ENCODE measurements at regions not wholly inside any gene's neighbourhood (a gene's known extent, or its start where the extent isn't known, plus 50 kb on each side); places are given as distances from the start of the nearest gene placed in this dataset.

DNA sequence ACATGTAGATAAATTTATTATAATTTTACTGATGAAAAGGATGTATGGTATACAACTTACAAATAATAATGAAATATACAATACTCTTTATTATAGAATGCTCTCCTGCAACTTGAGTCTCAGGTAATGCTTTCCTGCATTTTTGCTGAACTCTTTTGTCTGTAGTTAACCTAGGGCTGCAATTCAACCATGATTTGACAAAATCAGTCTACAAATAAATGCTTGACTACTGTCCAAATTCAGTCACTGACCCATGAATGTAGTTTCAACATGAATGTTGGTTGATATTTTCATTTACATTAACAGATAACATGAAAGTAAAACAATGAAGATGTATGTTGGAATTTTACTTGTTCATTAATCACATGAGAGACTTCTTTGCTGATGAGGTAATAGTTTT, 320.9 kb downstream of the ZSWIM6 start:
- DNase-seq (ENCODE audit: low spot score): no peak

- no peak for DNase-seq (ENCODE audit: low spot score)
These were observed 321.9 kb downstream of the ZSWIM6 start for GRCh38 chr5:61653807-61654580.

DNA sequence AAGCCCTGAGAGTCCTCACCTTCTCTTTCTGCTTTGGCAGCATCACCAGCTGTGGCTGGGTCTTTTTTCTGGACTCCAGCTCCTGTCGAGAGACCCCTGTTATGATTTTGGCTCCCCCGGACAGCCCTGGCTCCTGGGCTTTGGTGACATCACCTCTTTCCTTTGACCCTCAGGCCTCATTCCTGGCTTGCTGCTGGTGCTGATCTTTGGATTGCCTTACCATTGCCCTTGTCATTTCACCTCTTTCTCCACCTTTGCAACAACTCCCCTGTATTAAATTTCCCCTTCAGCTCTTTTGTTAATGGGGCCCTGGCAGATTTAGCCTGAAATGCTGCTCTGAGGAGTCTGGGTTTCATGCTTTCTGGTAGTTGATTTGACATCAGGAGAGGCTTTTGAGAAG, 322.8 kb downstream of the ZSWIM6 start:
- no peak for DNase-seq (ENCODE audit: low spot score)

DNA sequence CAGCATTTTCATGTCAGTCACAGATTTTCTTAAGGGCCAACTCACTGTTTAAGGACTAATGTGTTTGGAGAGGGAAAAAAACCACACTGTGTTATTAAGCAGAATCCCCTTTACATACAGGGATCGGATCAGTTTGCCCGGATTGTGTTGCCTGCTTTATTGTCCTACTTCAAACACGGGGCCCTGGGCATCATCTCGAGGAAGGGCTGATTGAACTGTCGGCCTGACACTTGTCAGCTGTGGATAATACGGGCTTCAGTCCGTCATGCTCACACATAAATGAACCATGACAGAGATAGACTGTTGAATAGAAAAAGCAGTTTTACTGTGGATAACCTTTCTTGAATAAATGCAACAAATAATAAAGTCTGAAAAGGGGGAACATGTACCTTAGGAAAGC, 325.0 kb downstream of the ZSWIM6 start:
- no peak for DNase-seq (ENCODE audit: low spot score)

DNA sequence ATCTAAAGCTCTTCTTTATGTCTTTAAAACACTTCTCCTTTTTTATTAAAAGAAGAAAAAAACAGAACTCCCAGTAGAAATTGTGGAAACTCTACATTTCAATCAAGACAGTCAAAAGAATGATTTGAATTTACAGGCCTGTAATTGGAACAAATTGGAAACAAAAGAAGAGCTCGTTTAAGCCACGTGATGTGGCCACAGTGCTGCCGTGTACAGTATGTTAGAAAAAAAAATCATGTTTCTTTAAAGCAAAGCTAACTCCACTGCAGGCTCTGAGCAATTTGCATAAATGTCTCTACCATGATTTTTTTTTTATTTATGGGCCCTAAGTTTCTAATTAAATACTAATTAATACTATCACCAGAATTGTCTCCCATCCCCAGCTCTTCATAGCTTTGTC, 325.6 kb downstream of the ZSWIM6 start:
- no peak for DNase-seq (ENCODE audit: low spot score)

- peak; percentile 87 for DNase-seq (ENCODE audit: low spot score)
These were observed 326.5 kb downstream of the ZSWIM6 start for GRCh38 chr5:61658592-61659008.

DNA sequence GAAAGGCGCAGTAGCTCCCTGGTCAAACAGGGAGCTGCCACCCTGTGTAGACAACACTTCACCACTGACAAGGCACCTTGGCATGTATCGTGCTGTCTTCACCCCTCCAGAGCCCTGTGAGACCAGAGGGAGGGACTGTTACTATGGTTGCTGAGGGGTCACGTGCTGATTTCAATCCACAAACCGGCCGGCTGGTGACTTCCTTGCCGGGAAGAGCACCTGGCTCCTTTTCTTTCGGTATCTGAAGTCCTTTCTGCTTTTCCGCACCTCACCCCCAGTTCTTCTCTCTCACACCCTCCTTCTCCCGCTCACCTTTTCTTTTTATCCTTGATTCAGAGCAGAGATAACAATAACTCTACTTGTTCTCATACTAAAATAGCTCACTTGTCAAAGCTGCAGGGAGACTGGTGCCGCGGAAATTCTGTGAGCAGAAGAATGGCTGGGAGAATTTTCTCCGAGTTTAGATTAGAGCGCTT, 327.2 kb downstream of the ZSWIM6 start:
- DNase-seq (ENCODE audit: low spot score): peak; percentile 59

GRCh38 chr5:61662670-61663069, 330.6 kb downstream of the ZSWIM6 start:
- DNase-seq (ENCODE audit: low spot score): no peak

GRCh38 chr5:61666064-61666621, 334.1 kb downstream of the ZSWIM6 start:
- no peak for DNase-seq (ENCODE audit: low spot score)

DNA sequence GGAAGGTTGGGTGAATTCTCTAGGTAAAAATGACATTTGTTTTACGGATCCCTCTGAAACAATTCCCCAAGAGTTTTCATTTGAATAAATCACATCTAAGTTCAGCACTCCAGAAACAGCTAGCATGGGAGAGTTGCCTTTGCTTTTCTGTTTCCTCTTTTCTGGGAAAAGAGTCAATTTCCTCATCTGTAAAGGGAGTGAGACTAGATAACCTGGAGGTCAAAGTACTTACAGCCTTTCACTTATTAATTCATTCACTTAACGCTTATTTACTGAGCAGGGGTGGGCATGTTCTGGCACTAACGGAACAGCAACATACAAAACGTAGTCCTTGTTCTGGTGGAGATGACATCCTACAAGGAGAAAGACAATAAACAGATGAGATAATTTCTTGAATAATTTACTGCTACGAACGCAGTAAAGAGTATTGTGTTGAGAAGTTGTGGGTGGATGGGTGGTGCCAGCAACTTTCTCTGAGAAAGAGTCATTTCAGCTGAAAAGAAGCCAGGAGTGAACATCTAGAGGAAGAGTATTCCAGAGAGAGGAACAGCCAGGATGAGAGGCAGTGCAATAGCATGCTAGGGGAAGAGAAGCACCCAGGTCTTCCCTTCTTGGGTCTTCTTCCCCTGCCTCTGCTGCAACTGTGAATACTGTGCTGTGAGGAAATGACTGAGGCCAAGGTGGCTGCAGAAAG, 335.6 kb downstream of the ZSWIM6 start:
- no peak for DNase-seq (ENCODE audit: low spot score)

GRCh38 chr5:61669531-61669930, 337.5 kb downstream of the ZSWIM6 start:
- DNase-seq (ENCODE audit: low spot score): no peak

- no peak for DNase-seq (ENCODE audit: low spot score)
These were observed 338.9 kb downstream of the ZSWIM6 start for GRCh38 chr5:61670941-61671340.

DNA sequence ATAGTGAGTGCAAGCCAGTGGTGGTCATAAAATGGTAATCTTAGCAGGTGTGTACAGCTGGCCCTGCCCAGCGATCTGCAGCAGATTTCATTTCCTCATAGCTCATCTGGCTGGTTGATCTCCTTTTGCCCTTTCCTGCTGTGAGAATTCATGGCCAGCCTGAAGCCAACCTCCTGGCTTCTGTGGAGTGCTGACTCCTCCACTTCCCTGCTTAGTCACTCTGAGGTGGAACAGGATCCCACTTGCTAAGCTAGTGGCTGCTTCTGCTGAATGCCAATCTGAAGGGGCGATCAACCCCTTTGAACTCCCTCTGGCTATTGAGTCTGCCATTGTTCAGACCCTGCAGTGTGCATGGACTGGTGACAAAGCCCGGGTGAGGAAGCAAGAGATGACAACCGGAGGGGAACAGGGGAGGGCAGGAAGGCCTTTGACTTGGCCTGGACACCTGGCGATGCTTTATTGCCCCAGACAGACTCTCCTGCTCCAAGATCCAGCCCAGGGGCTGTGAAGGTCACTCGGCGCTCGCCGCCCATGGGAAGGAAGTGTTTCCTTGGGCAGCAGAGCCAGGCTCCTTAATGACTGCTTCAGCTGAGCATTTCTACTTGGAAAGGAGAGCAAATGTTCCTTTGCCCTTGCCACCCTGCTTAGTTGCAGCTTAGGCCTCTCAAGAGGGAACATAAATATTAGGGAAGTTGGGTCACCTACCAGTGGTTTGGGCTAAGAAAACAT, 341.1 kb downstream of the ZSWIM6 start:
- peak; percentile 31 for DNase-seq (ENCODE audit: low spot score)

DNA sequence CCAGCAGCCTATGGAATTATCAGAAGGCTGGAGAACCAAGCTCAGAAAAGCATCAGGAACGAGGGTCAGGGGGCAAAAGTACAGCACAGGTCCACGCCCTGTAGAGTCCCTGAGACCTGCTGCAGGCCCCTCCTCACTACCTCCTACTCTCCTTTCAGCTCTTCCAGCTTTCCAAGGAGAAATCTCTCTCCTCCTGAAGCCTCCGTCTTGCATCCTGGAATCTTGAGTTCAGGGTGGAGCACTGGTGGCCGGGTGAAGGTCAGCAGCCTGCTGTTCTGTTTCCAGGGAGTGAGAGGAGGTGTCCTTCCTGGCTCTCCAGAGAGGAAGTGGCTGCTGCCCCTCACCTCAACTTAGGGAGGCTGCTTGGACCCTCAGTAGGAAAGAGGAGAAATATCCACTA, 342.3 kb downstream of the ZSWIM6 start:
- no peak for DNase-seq (ENCODE audit: low spot score)

- peak; percentile 41 for DNase-seq (ENCODE audit: low spot score)
These were observed 343.1 kb downstream of the ZSWIM6 start for GRCh38 chr5:61675015-61675692.

DNA sequence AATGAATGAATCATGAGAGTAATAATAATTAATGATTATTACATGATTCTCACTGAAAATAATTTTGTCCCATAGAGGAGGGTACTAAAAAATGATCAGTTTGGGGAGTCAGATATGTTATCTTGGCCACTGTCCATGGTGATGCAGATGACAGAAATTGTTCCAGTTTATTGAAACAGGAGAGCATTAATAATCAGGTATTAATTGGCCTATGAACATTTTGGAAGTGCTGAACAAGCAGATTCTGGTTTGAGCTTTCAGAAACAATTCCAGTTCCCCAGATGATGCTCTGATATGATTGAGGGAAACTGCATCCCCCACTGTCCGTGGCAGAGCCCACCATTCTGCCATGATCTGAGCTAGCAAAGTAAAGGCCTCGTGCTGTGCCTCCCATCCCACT, 345.2 kb downstream of the ZSWIM6 start:
- no peak for DNase-seq (ENCODE audit: low spot score)

GRCh38 chr5:61678966-61679365, 346.9 kb downstream of the ZSWIM6 start:
- peak; percentile 53 for DNase-seq (ENCODE audit: low spot score)

GRCh38 chr5:61679562-61679961, 347.5 kb downstream of the ZSWIM6 start:
- no peak for DNase-seq (ENCODE audit: low spot score)

- no peak for DNase-seq (ENCODE audit: low spot score)
These were observed 348.2 kb downstream of the ZSWIM6 start for GRCh38 chr5:61680247-61680646.

GRCh38 chr5:61683148-61683547, 351.1 kb downstream of the ZSWIM6 start:
- no peak for DNase-seq (ENCODE audit: low spot score)

DNA sequence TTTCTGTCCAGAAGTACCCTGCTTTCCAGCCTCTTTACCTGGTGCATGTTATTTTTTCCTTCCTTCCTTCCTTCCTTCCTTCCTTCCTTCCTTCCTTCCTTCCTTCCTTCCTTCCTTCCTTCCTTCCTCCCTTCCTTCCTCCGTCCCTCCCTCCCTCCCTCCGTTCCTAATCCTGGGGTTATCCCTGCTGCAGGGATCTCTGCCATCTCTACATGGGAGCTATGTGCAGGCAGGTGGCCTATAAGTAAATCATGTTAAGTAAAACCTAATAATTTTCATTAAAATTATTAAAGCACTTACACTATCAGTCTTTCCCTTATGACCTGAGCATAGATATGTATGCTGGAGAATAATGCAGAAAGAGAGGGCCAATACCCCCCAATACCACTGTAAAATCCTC, 351.9 kb downstream of the ZSWIM6 start:
- no peak for DNase-seq (ENCODE audit: low spot score)

Data from iPS-NIHi11 (cell line).